ENCODE measurements at regions not wholly inside any gene's neighbourhood (a gene's known extent, or its start where the extent isn't known, plus 50 kb on each side); places are given as distances from the start of the nearest gene placed in this dataset.

DNA sequence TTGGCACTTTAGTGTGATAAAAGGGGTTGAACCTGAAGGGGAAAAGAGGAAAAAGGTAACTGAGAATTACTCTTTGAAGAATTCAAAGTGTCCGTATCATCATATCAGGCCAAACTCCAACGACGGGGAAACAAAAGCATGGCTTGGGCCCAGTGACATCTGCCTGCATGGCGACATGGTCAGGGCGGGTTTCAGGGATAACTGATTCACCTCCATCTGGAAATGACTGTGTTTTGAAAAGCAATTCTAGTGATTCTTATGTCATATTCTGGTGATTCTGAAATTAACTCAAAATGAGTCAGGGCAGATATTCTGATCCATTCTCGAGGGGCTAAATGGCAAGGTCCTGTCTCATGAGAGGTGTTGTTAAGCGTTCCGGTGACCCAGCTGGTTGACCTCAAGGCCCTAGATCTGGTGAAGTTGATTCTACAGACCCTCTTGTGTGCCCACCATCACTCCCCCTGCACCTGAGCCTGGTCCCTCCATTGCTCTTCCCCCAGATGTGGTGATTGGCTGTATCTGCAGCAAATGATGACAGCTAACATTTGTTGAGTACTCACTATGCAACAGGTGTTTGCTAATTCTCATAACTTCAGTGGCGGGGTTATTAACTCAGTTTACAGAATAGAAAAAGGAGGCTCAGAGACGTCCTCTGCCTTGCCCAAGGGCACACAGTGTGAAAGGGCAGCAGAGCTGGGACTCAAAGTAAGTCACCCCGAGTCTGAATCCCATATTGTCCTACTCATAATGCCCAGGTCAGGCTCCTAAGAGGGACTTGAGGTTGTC is 251.8 kb downstream of the MAF start:
- no peak for TF ChIP-seq POLR2AphosphoS5 (IDR thresholded peaks at IDR 0.05)
- TF ChIP-seq EP300 (IDR thresholded peaks at IDR 0.05) = no peak
- no peak for TF ChIP-seq POLR2A (IDR thresholded peaks at IDR 0.05)
- TF ChIP-seq, protein P1, sequence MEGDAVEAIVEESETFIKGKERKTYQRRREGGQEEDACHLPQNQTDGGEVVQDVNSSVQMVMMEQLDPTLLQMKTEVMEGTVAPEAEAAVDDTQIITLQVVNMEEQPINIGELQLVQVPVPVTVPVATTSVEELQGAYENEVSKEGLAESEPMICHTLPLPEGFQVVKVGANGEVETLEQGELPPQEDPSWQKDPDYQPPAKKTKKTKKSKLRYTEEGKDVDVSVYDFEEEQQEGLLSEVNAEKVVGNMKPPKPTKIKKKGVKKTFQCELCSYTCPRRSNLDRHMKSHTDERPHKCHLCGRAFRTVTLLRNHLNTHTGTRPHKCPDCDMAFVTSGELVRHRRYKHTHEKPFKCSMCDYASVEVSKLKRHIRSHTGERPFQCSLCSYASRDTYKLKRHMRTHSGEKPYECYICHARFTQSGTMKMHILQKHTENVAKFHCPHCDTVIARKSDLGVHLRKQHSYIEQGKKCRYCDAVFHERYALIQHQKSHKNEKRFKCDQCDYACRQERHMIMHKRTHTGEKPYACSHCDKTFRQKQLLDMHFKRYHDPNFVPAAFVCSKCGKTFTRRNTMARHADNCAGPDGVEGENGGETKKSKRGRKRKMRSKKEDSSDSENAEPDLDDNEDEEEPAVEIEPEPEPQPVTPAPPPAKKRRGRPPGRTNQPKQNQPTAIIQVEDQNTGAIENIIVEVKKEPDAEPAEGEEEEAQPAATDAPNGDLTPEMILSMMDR (IDR thresholded peaks at IDR 0.05) = no peak
- H3K4me3 ChIP-seq = no peak overlapping the region
- ATAC-seq (ENCODE audit: low FRiP score in 2 of 2) = no peak
- no peaks in the 10 kb centered on the region for H3K4me1 ChIP-seq
- H3K27me3 ChIP-seq = no peaks in the 10 kb centered on the region
- no peak for DNase-seq
- H3K27ac ChIP-seq = no peak overlapping the region
- H3K9me3 ChIP-seq = no peaks in the 10 kb centered on the region
- no peaks in the 10 kb centered on the region for H3K36me3 ChIP-seq
- WGBS, 2 donors = 92 to 94% methylated on average over 11 of the region's 11 CpGs

DNA sequence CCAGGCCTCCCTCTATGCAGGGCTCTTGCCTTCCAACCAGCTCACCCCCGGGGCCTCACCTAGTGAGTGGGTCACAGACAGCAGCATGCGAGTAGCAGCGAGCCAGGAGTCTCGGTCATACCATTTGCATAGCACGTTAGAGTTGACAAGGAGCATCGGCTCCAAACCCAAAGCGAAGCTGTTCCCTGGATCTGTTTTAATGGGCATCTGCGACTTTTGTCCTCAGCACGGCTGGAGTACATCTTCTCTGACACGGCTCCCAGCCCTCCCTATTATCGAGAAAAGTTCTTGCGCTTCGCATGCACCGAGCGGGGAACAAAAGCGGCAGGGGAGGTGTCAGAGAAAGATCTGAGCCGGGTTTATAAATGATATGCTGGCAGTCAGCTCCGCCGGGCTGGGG is 253.3 kb downstream of the MAF start:
- TF ChIP-seq, protein P1 (IDR thresholded peaks at IDR 0.05) = no peak
- TF ChIP-seq POLR2A (IDR thresholded peaks at IDR 0.05) = no peak
- TF ChIP-seq POLR2AphosphoS5 (IDR thresholded peaks at IDR 0.05) = no peak
- no peak for TF ChIP-seq EP300 (IDR thresholded peaks at IDR 0.05)
- H3K4me1 ChIP-seq = no peaks in the 10 kb centered on the region
- H3K27me3 ChIP-seq = no peaks in the 10 kb centered on the region
- no peak overlapping the region for H3K4me3 ChIP-seq
- no peak overlapping the region for H3K27ac ChIP-seq
- H3K36me3 ChIP-seq = no peaks in the 10 kb centered on the region
- ATAC-seq (ENCODE audit: low FRiP score in 2 of 2) = no peak
- no peak for DNase-seq
- H3K9me3 ChIP-seq = no peaks in the 10 kb centered on the region
- WGBS, 2 donors = 79 to 87% methylated on average over 12 to 18 of the region's 19 CpGs

DNA sequence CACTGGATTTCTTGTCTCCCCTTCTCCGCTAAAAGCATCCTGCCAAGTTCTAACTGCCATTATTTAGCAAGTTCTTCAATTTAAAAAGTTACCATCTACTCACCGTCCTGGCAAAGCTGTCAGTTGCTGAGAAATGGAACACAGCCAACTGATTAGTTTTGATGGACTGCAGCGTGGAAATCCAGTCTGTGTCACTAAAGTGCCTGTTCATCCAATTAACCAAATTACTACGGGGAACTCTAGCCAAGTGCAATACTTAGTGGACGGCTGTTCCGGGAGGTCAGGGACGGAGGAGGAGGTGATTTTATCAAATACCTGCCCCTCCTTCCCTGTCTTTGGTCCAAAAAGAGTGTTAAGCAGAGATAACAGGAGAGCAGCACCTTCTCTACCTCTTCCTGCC is 260.7 kb downstream of the MAF start:
- H3K4me1 ChIP-seq = no peaks in the 10 kb centered on the region
- H3K36me3 ChIP-seq = no peaks in the 10 kb centered on the region
- no peak for ATAC-seq (ENCODE audit: low FRiP score in 2 of 2)
- no peak overlapping the region for H3K27ac ChIP-seq
- TF ChIP-seq POLR2AphosphoS5 (IDR thresholded peaks at IDR 0.05) = no peak
- TF ChIP-seq POLR2A (IDR thresholded peaks at IDR 0.05) = no peak
- TF ChIP-seq EP300 (IDR thresholded peaks at IDR 0.05) = no peak
- TF ChIP-seq, protein P1 (IDR thresholded peaks at IDR 0.05) = no peak
- no peaks in the 10 kb centered on the region for H3K9me3 ChIP-seq
- DNase-seq = no peak
- H3K27me3 ChIP-seq = no peaks in the 10 kb centered on the region
- no peak overlapping the region for H3K4me3 ChIP-seq
- WGBS, 2 donors = 75 to 86% methylated on average over 7 of the region's 7 CpGs

GRCh38 chr16:79337906-79338305 is 262.6 kb downstream of the MAF start:
- H3K27me3 ChIP-seq = no peaks in the 10 kb centered on the region
- no peaks in the 10 kb centered on the region for H3K4me1 ChIP-seq
- ATAC-seq (ENCODE audit: low FRiP score in 2 of 2) (no peak), DNase-seq (no peak)
- 91 to 92% methylated on average over 7 of the region's 7 CpGs for WGBS, 2 donors
- no peaks in the 10 kb centered on the region for H3K9me3 ChIP-seq
- H3K4me3 ChIP-seq = no peak overlapping the region
- TF ChIP-seq POLR2AphosphoS5 (IDR thresholded peaks at IDR 0.05) (no peak), POLR2A (IDR thresholded peaks at IDR 0.05) (no peak), EP300 (IDR thresholded peaks at IDR 0.05) (no peak)
- TF ChIP-seq, protein P1 (IDR thresholded peaks at IDR 0.05) = no peak
- H3K36me3 ChIP-seq = no peaks in the 10 kb centered on the region
- H3K27ac ChIP-seq = no peak overlapping the region

Data from upper lobe of left lung (tissue), 6 donors.